SK-N-MC (cell line): ENCODE measurements at regions not wholly inside any gene's neighbourhood (a gene's known extent, or its start where the extent isn't known, plus 50 kb on each side); places are given as distances from the start of the nearest gene placed in this dataset.

ENCODE experiments used
- EZH2 ChIP-seq: fragments of 200-600 bp; sonication (generic); IDR thresholded peaks from one replicate; pipeline ENCODE4 v1.6.1; 2017; ENCODE audit warnings: antibody characterized with exemption
- FOXP2 ChIP-seq: optimal IDR thresholded peaks from 2 replicates; pipeline ENCODE3; 2011; ENCODE audit warnings: mild to moderate bottlenecking, moderate library complexity; ENCODE audit not compliant: insufficient read depth; ENCODE audit errors: extremely low read length, control extremely low read depth
- POLR2AphosphoS5 ChIP-seq: IDR thresholded peaks from 2 replicates; pipeline ENCODE4 v1.6.1; 2012; ENCODE audit warnings: mild to moderate bottlenecking, low read depth, low read length, borderline replicate concordance

- TF ChIP-seq EZH2 (no peak), POLR2AphosphoS5 (no peak), FOXP2 (no peak)
Observed at GRCh38 chr10:71090330-71090729, 122.0 kb upstream of the UNC5B start.
